CD4-positive, alpha-beta memory T cell (primary cell): ENCODE measurements at regions not wholly inside any gene's neighbourhood (a gene's known extent, or its start where the extent isn't known, plus 50 kb on each side); places are given as distances from the start of the nearest gene placed in this dataset.

Source experiments
- CTCF ChIA-PET: fragments of 350-600 bp; sonication (Branson Sonifier 250); formaldehyde crosslinking; loops from one replicate; lab custom pipeline; 2021; ENCODE audit warnings: inconsistent platforms; ENCODE audit not compliant: partially characterized antibody; lab: Charles Lee
- POLR2A ChIA-PET: fragments of 350-600 bp; sonication (Branson Sonifier 250); formaldehyde crosslinking; loops from one replicate; lab custom pipeline; 2021; ENCODE audit not compliant: partially characterized antibody; lab: Charles Lee
- DNase-seq, 5 donors: peaks; one replicate each; pipeline versions ENCODE4 v3.0.0 to v3.0.0-alpha.2; 2020 to 2022; ENCODE audit warnings: mixed read lengths in 1 of 5
- H3K27ac ChIP-seq: one replicate; pipeline ENCODE4 v1.7.0; 2013; ENCODE audit warnings: low read depth, low read length
- H3K27me3 ChIP-seq: 2 replicates; pipeline ENCODE4 v1.7.0; 2013; ENCODE audit warnings: mild to moderate bottlenecking, low read length, moderate library complexity; ENCODE audit not compliant: insufficient read depth
- H3K36me3 ChIP-seq: 2 replicates; pipeline ENCODE4 v1.7.0; 2013; ENCODE audit warnings: mild to moderate bottlenecking, low read length, moderate library complexity; ENCODE audit not compliant: insufficient read depth
- H3K4me1 ChIP-seq: 2 replicates; pipeline ENCODE4 v1.7.0; 2013; ENCODE audit warnings: mild to moderate bottlenecking, low read length, moderate library complexity; ENCODE audit not compliant: insufficient read depth
- H3K4me3 ChIP-seq, 2 donors: one replicate each; pipeline ENCODE4 v1.7.0; 2013; ENCODE audit warnings: low read length in 2 of 2, mild to moderate bottlenecking in 1 of 2
- H3K9me3 ChIP-seq, 2 donors: one replicate each; pipeline ENCODE4 v1.7.0; 2013; ENCODE audit warnings: low read length in 2 of 2, control low read depth in 1 of 2; ENCODE audit not compliant: control insufficient read depth in 1 of 2
- H3K27ac Mint-ChIP-seq, 7 donors: one replicate each; pipeline ENCODE4 v1.8.0; 2020 to 2021; ENCODE audit warnings: mixed read lengths in 7 of 7, mild to moderate bottlenecking in 6 of 7, inconsistent platforms in 3 of 7, moderate library complexity in 3 of 7
- H3K27me3 Mint-ChIP-seq, 2 donors: one replicate each; pipeline ENCODE4 v1.8.0; 2020 to 2021; ENCODE audit warnings: mixed read lengths in 2 of 2
- H3K36me3 Mint-ChIP-seq, 2 donors: one replicate each; pipeline ENCODE4 v1.8.0; 2020 to 2021; ENCODE audit warnings: mixed read lengths in 2 of 2, inconsistent platforms in 1 of 2, mild to moderate bottlenecking in 1 of 2
- H3K4me1 Mint-ChIP-seq, 4 donors: one replicate each; pipeline ENCODE4 v1.8.0; 2020 to 2021; ENCODE audit warnings: mixed read lengths in 4 of 4, mild to moderate bottlenecking in 1 of 4
- H3K4me3 Mint-ChIP-seq, 8 donors: one replicate each; pipeline ENCODE4 v1.8.0; 2020 to 2021; ENCODE audit warnings: mixed read lengths in 8 of 8, mild to moderate bottlenecking in 7 of 8, moderate library complexity in 6 of 8, inconsistent platforms in 3 of 8
- H3K9me3 Mint-ChIP-seq, 8 donors: one replicate each; pipeline ENCODE4 v1.8.0; 2020 to 2021; ENCODE audit warnings: mixed read lengths in 8 of 8, mild to moderate bottlenecking in 5 of 8, inconsistent platforms in 3 of 8, moderate library complexity in 1 of 8
- intact Hi-C: fragments of 100-400 bp; cut with micrococcal nuclease; formaldehyde crosslinking; loops from one replicate; pipeline ENCODE4 v1.15.1; 2023

GRCh38 chrX:8404471-8404870, 60.2 kb upstream of the VCX3B start:
- Mint-ChIP-seq H3K27ac (no peak overlapping the region), H3K36me3 (no peaks in the 10 kb centered on the region), H3K4me3 (no peak overlapping the region), H3K4me1 (no peaks in the 10 kb centered on the region), H3K27me3 (no peaks in the 10 kb centered on the region), H3K9me3 (peaks cover 0 to 48% (median 11%) of the 10 kb centered on the region in 8 donors)
- H3K27ac ChIP-seq = no peak overlapping the region
- POLR2A ChIA-PET = no interaction called here
- no peak overlapping the region for H3K4me3 ChIP-seq
- no peaks in the 10 kb centered on the region for H3K36me3 ChIP-seq
- H3K4me1 ChIP-seq = no peaks in the 10 kb centered on the region
- no peak for DNase-seq
- no peaks in the 10 kb centered on the region for H3K9me3 ChIP-seq
- CTCF ChIA-PET = no interaction called here
- no peaks in the 10 kb centered on the region for H3K27me3 ChIP-seq
- intact Hi-C loops = no loop called here

- H3K9me3 Mint-ChIP-seq = peaks cover 0 to 52% (median 11%) of the 10 kb centered on the region in 8 donors
- no peak for DNase-seq
- H3K27me3 Mint-ChIP-seq = no peaks in the 10 kb centered on the region
- CTCF ChIA-PET = no interaction called here
- H3K36me3 Mint-ChIP-seq = no peaks in the 10 kb centered on the region
- no peak overlapping the region for H3K4me3 ChIP-seq
- no peaks in the 10 kb centered on the region for H3K36me3 ChIP-seq
- no peaks in the 10 kb centered on the region for H3K4me1 Mint-ChIP-seq
- H3K27ac ChIP-seq = no peak overlapping the region
- no peaks in the 10 kb centered on the region for H3K9me3 ChIP-seq
- no peak overlapping the region for H3K27ac Mint-ChIP-seq
- H3K4me3 Mint-ChIP-seq = no peak overlapping the region
- H3K27me3 ChIP-seq = no peaks in the 10 kb centered on the region
- intact Hi-C loops = no loop called here
- POLR2A ChIA-PET = no interaction called here
- H3K4me1 ChIP-seq = no peaks in the 10 kb centered on the region
These were observed 59.7 kb upstream of the VCX3B start for GRCh38 chrX:8404926-8405325.

- ChIA-PET POLR2A (no interaction called here), CTCF (no interaction called here)
- H3K27me3 ChIP-seq = no peaks in the 10 kb centered on the region
- no peaks in the 10 kb centered on the region for H3K36me3 ChIP-seq
- H3K27ac Mint-ChIP-seq = no peak overlapping the region
- no peaks in the 10 kb centered on the region for H3K9me3 ChIP-seq
- intact Hi-C loops = no loop called here
- no peak overlapping the region for H3K4me3 ChIP-seq
- H3K36me3 Mint-ChIP-seq = no peaks in the 10 kb centered on the region
- H3K27me3 Mint-ChIP-seq = no peaks in the 10 kb centered on the region
- no peak overlapping the region for H3K4me3 Mint-ChIP-seq
- H3K9me3 Mint-ChIP-seq = peaks cover 0 to 56% (median 7%) of the 10 kb centered on the region in 8 donors
- H3K27ac ChIP-seq = no peak overlapping the region
- H3K4me1 ChIP-seq = no peaks in the 10 kb centered on the region
- no peak for DNase-seq
- H3K4me1 Mint-ChIP-seq = no peaks in the 10 kb centered on the region
These were observed 59.0 kb upstream of the VCX3B start for GRCh38 chrX:8405631-8406030.

GRCh38 chrX:8413279-8413678, 51.4 kb upstream of the VCX3B start:
- H3K9me3 Mint-ChIP-seq = peaks cover 0 to 40% (median 8%) of the 10 kb centered on the region in 8 donors
- no peaks in the 10 kb centered on the region for H3K9me3 ChIP-seq

More at GRCh38 chrX:8413279-8413678, 51.4 kb upstream of the VCX3B start:
- Mint-ChIP-seq H3K4me1 (no peaks in the 10 kb centered on the region), H3K27me3 (no peaks in the 10 kb centered on the region), H3K27ac (no peak overlapping the region), H3K4me3 (no peak overlapping the region), H3K36me3 (no peaks in the 10 kb centered on the region)
- CTCF ChIA-PET = no interaction called here
- no peak for DNase-seq
- Histone ChIP-seq H3K4me1 (no peaks in the 10 kb centered on the region), H3K4me3 (no peak overlapping the region), H3K27me3 (no peaks in the 10 kb centered on the region), H3K36me3 (no peaks in the 10 kb centered on the region), H3K27ac (no peak overlapping the region)
- POLR2A ChIA-PET = no interaction called here
- intact Hi-C loops = no loop called here
